Gastroesophageal sphincter (tissue), 3 donors: ENCODE measurements at regions not wholly inside any gene's neighbourhood (a gene's known extent, or its start where the extent isn't known, plus 50 kb on each side); places are given as distances from the start of the nearest gene placed in this dataset.

Source experiments
- CTCF ChIP-seq, 4 experiments: fragments of 200-600 bp in 2 of 4; fragments of 450-650 bp in 2 of 4; sonication (generic) in 1 of 4; IDR thresholded peaks; one replicate each; pipeline ENCODE4 v1.5.1; 2017 to 2019; ENCODE audit warnings: antibody characterized with exemption in 4 of 4, mild to moderate bottlenecking in 2 of 4, moderate library complexity in 2 of 4
- EP300 ChIP-seq: sonication (generic); formaldehyde crosslinking; IDR thresholded peaks from one replicate; pipeline ENCODE4 v1.6.1; 2017; ENCODE audit warnings: antibody characterized with exemption, mild to moderate bottlenecking
- POLR2A ChIP-seq, 2 donors: fragments of 450-650 bp; IDR thresholded peaks; one replicate each; pipeline ENCODE4 v1.6.1; 2017; ENCODE audit warnings: antibody characterized with exemption in 2 of 2, mild to moderate bottlenecking in 2 of 2, moderate library complexity in 1 of 2

DNA sequence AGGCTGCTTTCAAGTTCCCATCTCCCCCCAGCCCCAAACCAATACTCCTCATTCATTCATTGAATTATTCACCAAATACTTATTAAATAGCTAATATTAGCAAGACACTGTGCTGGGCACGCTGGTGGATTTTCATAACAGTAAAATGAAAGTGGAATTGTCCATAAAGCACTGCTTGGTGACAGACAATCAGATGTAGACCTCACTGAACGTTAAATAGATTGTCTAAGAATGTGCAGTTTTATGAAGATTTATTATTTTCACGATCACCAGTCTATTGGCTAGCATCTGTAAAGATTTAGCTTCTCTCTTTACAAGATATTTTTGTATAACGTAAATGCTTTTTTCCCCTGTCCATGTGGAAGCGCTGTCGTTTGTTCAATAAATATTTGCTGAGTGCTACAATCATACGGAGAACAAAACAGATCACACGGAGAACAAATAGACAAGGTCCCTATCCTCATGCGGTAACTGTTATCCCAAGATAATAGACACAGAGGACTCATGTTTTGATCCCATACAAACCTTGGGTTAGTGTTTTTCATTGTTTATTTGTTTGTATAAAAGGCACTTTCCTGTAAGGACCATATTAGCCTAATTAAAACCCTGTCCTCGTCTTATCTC, 397.6 kb downstream of the BCAT1 start:
- TF ChIP-seq CTCF (IDR thresholded peaks at IDR 0.05) (no peak), POLR2A (IDR thresholded peaks at IDR 0.05) (no peak), EP300 (no peak)
